Spleen (tissue), 7 donors: ENCODE measurements at regions not wholly inside any gene's neighbourhood (a gene's known extent, or its start where the extent isn't known, plus 50 kb on each side); places are given as distances from the start of the nearest gene placed in this dataset.
"Not testable (repeated sequence)": the region's sequence is repeated elsewhere in the genome, so short reads cannot be mapped to it uniquely, and the experiment has no call there.

Source experiments
- POLR2AphosphoS5 ChIP-seq, 3 donors: sonication (generic); formaldehyde crosslinking; IDR thresholded peaks; one replicate each; pipeline ENCODE4 v1.5.1; 2017; ENCODE audit warnings: antibody characterized with exemption in 3 of 3
- TF ChIP-seq, protein P1 (sequence below), 11 experiments: fragments of 200-600 bp in 7 of 11; fragments of 450-650 bp in 4 of 11; sonication (generic) in 4 of 11; IDR thresholded peaks in 8 of 11; conservative IDR thresholded peaks in 3 of 11; 1 replicate in 7 of 11; 2 replicates in 4 of 11; pipeline versions ENCODE4 v1.4.0 to v1.8.0; 2016 to 2021; ENCODE audit warnings: antibody characterized with exemption in 11 of 11, inconsistent platforms in 4 of 11, mild to moderate bottlenecking in 1 of 11
- donor health status: DM: no; HTN: no; CAD: no; lungs with moderate emphysema.
- donor health status: DM: no; HTN: no; CAD: no.
- donor health status: DM: no; HTN: no; CAD: no.

GRCh38 chr17:27208370-27208769 is 85.5 kb upstream of the WSB1 start:
- TF ChIP-seq, protein P1, sequence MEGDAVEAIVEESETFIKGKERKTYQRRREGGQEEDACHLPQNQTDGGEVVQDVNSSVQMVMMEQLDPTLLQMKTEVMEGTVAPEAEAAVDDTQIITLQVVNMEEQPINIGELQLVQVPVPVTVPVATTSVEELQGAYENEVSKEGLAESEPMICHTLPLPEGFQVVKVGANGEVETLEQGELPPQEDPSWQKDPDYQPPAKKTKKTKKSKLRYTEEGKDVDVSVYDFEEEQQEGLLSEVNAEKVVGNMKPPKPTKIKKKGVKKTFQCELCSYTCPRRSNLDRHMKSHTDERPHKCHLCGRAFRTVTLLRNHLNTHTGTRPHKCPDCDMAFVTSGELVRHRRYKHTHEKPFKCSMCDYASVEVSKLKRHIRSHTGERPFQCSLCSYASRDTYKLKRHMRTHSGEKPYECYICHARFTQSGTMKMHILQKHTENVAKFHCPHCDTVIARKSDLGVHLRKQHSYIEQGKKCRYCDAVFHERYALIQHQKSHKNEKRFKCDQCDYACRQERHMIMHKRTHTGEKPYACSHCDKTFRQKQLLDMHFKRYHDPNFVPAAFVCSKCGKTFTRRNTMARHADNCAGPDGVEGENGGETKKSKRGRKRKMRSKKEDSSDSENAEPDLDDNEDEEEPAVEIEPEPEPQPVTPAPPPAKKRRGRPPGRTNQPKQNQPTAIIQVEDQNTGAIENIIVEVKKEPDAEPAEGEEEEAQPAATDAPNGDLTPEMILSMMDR (IDR thresholded peaks at IDR 0.05 in 8 of 11, conservative IDR thresholded peaks at IDR 0.05 in 3 of 11) = not testable (repeated sequence)
- TF ChIP-seq POLR2AphosphoS5 (IDR thresholded peaks at IDR 0.05) = not testable (repeated sequence)
